Hepatic stellate cell (primary cell): ENCODE measurements at regions not wholly inside any gene's neighbourhood (a gene's known extent, or its start where the extent isn't known, plus 50 kb on each side); places are given as distances from the start of the nearest gene placed in this dataset.

ENCODE experiments used
- DNase-seq: peaks from one replicate; pipeline ENCODE4 v3.0.0; 2011; ENCODE audit warnings: low spot score

GRCh38 chr15:62547584-62547983 is 382.5 kb upstream of the C2CD4B start:
- DNase-seq = no peak

- DNase-seq = no peak
Observed at GRCh38 chr15:62549345-62549970, 384.4 kb upstream of the C2CD4B start.

GRCh38 chr15:62550106-62550505 is 385.0 kb upstream of the C2CD4B start:
- DNase-seq = no peak

GRCh38 chr15:62552444-62552843 is 387.4 kb upstream of the C2CD4B start:
- DNase-seq = no peak

GRCh38 chr15:62553911-62554563 is 389.0 kb upstream of the C2CD4B start:
- no peak for DNase-seq

GRCh38 chr15:62558640-62559380 is 393.7 kb upstream of the C2CD4B start:
- DNase-seq = peak; percentile 63

GRCh38 chr15:62559381-62559733 is 394.3 kb upstream of the C2CD4B start:
- no peak for DNase-seq

- no peak for DNase-seq
Observed at GRCh38 chr15:62561059-62561519, 396.0 kb upstream of the C2CD4B start.

GRCh38 chr15:62561571-62561970 is 396.5 kb upstream of the C2CD4B start:
- DNase-seq = no peak

- DNase-seq = no peak
Observed at GRCh38 chr15:62564886-62565633, 400.0 kb upstream of the C2CD4B start.

GRCh38 chr15:62565634-62566026 is 400.5 kb upstream of the C2CD4B start:
- DNase-seq = no peak

- no peak for DNase-seq
Observed at GRCh38 chr15:62566248-62566647, 401.2 kb upstream of the C2CD4B start.

- DNase-seq = no peak
Observed at GRCh38 chr15:62567501-62567900, 402.4 kb upstream of the C2CD4B start.

- no peak for DNase-seq
Observed at GRCh38 chr15:62568004-62568403, 402.9 kb upstream of the C2CD4B start.

GRCh38 chr15:62568702-62569101 is 403.6 kb upstream of the C2CD4B start:
- no peak for DNase-seq

GRCh38 chr15:62569460-62570404 is 404.6 kb upstream of the C2CD4B start:
- DNase-seq = peak; percentile 60

GRCh38 chr15:62570405-62570783 is 405.3 kb upstream of the C2CD4B start:
- no peak for DNase-seq

GRCh38 chr15:62571072-62571471 is 406.0 kb upstream of the C2CD4B start:
- no peak for DNase-seq

- DNase-seq = no peak
Observed at GRCh38 chr15:62572797-62573196, 407.7 kb upstream of the C2CD4B start.

GRCh38 chr15:62573876-62574275 is 408.8 kb upstream of the C2CD4B start:
- DNase-seq = no peak

- DNase-seq = no peak
Observed at GRCh38 chr15:62578546-62578945, 413.5 kb upstream of the C2CD4B start.
